ENCODE measurements at regions not wholly inside any gene's neighbourhood (a gene's known extent, or its start where the extent isn't known, plus 50 kb on each side); places are given as distances from the start of the nearest gene placed in this dataset.
"Not testable (repeated sequence)": the region's sequence is repeated elsewhere in the genome, so short reads cannot be mapped to it uniquely, and the experiment has no call there.

DNA sequence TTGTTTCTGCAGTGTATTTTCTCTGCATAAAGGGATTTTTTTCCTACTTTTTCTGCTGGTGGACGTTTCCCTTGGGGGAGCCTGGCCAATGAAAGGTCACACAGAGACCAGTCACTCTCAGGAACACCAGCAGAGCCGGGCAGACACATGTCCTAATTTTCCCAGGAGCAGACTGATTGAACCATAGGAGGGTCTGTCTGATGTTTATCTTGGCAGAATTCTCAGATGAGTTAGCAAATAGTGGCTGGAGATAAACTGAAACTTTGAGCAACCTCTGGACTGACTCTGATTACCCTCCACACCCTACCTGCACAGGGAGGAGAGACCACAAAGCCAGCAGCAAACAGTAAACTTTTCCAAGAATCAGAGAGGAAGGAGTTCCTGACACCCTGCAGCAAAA is 90.0 kb upstream of the PLGLB2 start:
- TF ChIP-seq, protein P1, sequence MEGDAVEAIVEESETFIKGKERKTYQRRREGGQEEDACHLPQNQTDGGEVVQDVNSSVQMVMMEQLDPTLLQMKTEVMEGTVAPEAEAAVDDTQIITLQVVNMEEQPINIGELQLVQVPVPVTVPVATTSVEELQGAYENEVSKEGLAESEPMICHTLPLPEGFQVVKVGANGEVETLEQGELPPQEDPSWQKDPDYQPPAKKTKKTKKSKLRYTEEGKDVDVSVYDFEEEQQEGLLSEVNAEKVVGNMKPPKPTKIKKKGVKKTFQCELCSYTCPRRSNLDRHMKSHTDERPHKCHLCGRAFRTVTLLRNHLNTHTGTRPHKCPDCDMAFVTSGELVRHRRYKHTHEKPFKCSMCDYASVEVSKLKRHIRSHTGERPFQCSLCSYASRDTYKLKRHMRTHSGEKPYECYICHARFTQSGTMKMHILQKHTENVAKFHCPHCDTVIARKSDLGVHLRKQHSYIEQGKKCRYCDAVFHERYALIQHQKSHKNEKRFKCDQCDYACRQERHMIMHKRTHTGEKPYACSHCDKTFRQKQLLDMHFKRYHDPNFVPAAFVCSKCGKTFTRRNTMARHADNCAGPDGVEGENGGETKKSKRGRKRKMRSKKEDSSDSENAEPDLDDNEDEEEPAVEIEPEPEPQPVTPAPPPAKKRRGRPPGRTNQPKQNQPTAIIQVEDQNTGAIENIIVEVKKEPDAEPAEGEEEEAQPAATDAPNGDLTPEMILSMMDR (IDR thresholded peaks at IDR 0.05): not testable (repeated sequence)
- TF ChIP-seq POLR2A (IDR thresholded peaks at IDR 0.05; ENCODE audit: low read depth); EP300 (IDR thresholded peaks at IDR 0.05); POLR2AphosphoS5 (IDR thresholded peaks at IDR 0.05): not testable (repeated sequence)

Measured in esophagus muscularis mucosa (tissue), 4 donors.